OCI-LY7 (cell line): ENCODE measurements at regions not wholly inside any gene's neighbourhood (a gene's known extent, or its start where the extent isn't known, plus 50 kb on each side); places are given as distances from the start of the nearest gene placed in this dataset. TPM values are rescaled to one million over a fixed set of nuclear protein-coding genes. Genes with fewer than 3 reads are reported as not detected.

Experiments used
- BruUV-seq: library from RNA; stranded (reverse); fragments of 400-500 nt; replicated peaks from 2 replicates; lab custom pipeline; 2021; lab: Mats Ljungman, UMichigan
- CTCF ChIA-PET: fragments of 300-600 bp; sonication (Branson Sonifier 250); formaldehyde crosslinking; loops from one replicate; lab custom pipeline; 2022; ENCODE audit warnings: antibody characterized with exemption; ENCODE audit not compliant: unreplicated experiment; lab: Charles Lee
- POLR2A ChIA-PET: fragments of 300-600 bp; sonication (Branson Sonifier 250); formaldehyde crosslinking; loops from one replicate; lab custom pipeline; 2022; ENCODE audit warnings: antibody characterized with exemption; lab: Charles Lee
- DNase-seq: peaks from one replicate; pipeline ENCODE4 v3.0.0-alpha.2; 2015; ENCODE audit warnings: low spot score
- H2AFZ ChIP-seq: fragments of 200-600 bp; sonication (generic), shearing (Covaris generic); 2 replicates; pipeline ENCODE4 v1.6.1; 2014; ENCODE audit warnings: mild to moderate bottlenecking, antibody characterized with exemption, low read length, moderate library complexity
- H3K27ac ChIP-seq: fragments of 200-600 bp; sonication (generic); 2 replicates; pipeline ENCODE4 v1.5.1; 2014; ENCODE audit warnings: mixed run types, low read depth, mild to moderate bottlenecking, moderate library complexity, low read length, inconsistent platforms; ENCODE audit not compliant: poor library complexity, severe bottlenecking
- H3K36me3 ChIP-seq: fragments of 200-600 bp; sonication (generic); 2 replicates; pipeline ENCODE4 v1.6.1; 2014; ENCODE audit warnings: mild to moderate bottlenecking, antibody characterized with exemption, low read length, moderate library complexity, mixed read lengths; ENCODE audit not compliant: insufficient read depth
- H3K4me1 ChIP-seq: fragments of 200-600 bp; sonication (generic); 2 replicates; pipeline ENCODE4 v1.5.1; 2014; ENCODE audit warnings: mild to moderate bottlenecking, low read length; ENCODE audit not compliant: insufficient read depth, poor library complexity, severe bottlenecking
- H3K4me2 ChIP-seq: fragments of 200-600 bp; sonication (generic); 2 replicates; pipeline ENCODE4 v1.6.1; 2014; ENCODE audit warnings: mild to moderate bottlenecking, low read length
- H3K4me3 ChIP-seq: fragments of 200-600 bp; sonication (generic); 2 replicates; pipeline ENCODE4 v1.5.1; 2014; ENCODE audit warnings: mild to moderate bottlenecking, low read depth, low read length; ENCODE audit not compliant: poor library complexity, severe bottlenecking
- H3K79me2 ChIP-seq: fragments of 200-600 bp; sonication (generic); 2 replicates; pipeline ENCODE4 v1.6.1; 2016; ENCODE audit warnings: low read depth, mild to moderate bottlenecking, low read length, moderate library complexity, mixed read lengths; ENCODE audit not compliant: insufficient read depth
- H3K9me2 ChIP-seq: fragments of 200-600 bp; sonication (generic); 2 replicates; pipeline ENCODE4 v1.6.1; 2016; ENCODE audit warnings: mild to moderate bottlenecking, low read length, mixed read lengths; ENCODE audit not compliant: insufficient read depth
- H3K9me3 ChIP-seq: fragments of 200-600 bp; sonication (generic); 2 replicates; pipeline ENCODE4 v1.6.1; 2014; ENCODE audit warnings: mild to moderate bottlenecking, mixed run types, low read length, mixed read lengths
- H4K20me1 ChIP-seq: fragments of 200-600 bp; sonication (generic); 2 replicates; pipeline ENCODE4 v1.6.1; 2014; ENCODE audit warnings: mild to moderate bottlenecking, antibody characterized with exemption, low read length, moderate library complexity, mixed read lengths; ENCODE audit not compliant: insufficient read depth
- EZH2phosphoT487 ChIP-seq: fragments of 200-600 bp; sonication (generic); IDR thresholded peaks from 2 replicates; pipeline ENCODE4 v1.6.1; 2018; ENCODE audit warnings: low read depth, borderline replicate concordance, mild to moderate bottlenecking, mixed run types, antibody characterized with exemption, low read length, moderate library complexity, mixed read lengths
- intact Hi-C: fragments of 100-400 bp; cut with micrococcal nuclease; formaldehyde crosslinking; loops from one replicate; pipeline ENCODE4 v1.10.0; 2022; ENCODE audit not compliant: unreplicated experiment
- small RNA-seq: library from RNA; depleted of rRNA; stranded (forward); fragments of <200 nt; gene quantifications from one replicate; pipeline ENCODE3, GENCODE V24; 2014
- TF ChIP-seq, protein P1 (sequence below): fragments of 200-600 bp; sonication (generic); conservative IDR thresholded peaks from 2 replicates; pipeline ENCODE4 v1.5.1; 2014; ENCODE audit warnings: mild to moderate bottlenecking, antibody characterized with exemption, low read length, moderate library complexity, mixed read lengths

- ChIA-PET CTCF (no interaction called here), POLR2A (interaction anchor here (0.6 kb wide), 1 partner anchor 54 kb away, joined by 3 read pairs; no protein-coding TSS in a partner anchor)
- H3K79me2 ChIP-seq = no peaks in the 10 kb centered on the region
- BruUV-seq = no TSS peak
- H2AFZ ChIP-seq = no peak overlapping the region
- no peaks in the 10 kb centered on the region for H3K36me3 ChIP-seq
- H3K27ac ChIP-seq = no peak overlapping the region
- TF ChIP-seq, protein P1, sequence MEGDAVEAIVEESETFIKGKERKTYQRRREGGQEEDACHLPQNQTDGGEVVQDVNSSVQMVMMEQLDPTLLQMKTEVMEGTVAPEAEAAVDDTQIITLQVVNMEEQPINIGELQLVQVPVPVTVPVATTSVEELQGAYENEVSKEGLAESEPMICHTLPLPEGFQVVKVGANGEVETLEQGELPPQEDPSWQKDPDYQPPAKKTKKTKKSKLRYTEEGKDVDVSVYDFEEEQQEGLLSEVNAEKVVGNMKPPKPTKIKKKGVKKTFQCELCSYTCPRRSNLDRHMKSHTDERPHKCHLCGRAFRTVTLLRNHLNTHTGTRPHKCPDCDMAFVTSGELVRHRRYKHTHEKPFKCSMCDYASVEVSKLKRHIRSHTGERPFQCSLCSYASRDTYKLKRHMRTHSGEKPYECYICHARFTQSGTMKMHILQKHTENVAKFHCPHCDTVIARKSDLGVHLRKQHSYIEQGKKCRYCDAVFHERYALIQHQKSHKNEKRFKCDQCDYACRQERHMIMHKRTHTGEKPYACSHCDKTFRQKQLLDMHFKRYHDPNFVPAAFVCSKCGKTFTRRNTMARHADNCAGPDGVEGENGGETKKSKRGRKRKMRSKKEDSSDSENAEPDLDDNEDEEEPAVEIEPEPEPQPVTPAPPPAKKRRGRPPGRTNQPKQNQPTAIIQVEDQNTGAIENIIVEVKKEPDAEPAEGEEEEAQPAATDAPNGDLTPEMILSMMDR = no peak
- no peak for TF ChIP-seq EZH2phosphoT487
- no peak for DNase-seq
- H3K4me3 ChIP-seq = no peak overlapping the region
- H3K4me2 ChIP-seq = no peak overlapping the region
- H3K9me2 ChIP-seq = no peaks in the 10 kb centered on the region
- H3K4me1 ChIP-seq = no peaks in the 10 kb centered on the region
- intact Hi-C loops = no loop called here
- H4K20me1 ChIP-seq = no peaks in the 10 kb centered on the region
- no peaks in the 10 kb centered on the region for H3K9me3 ChIP-seq
These were observed 50.5 kb upstream of the RAP1B start for GRCh38 chr12:68559984-68560850.

- no peaks in the 10 kb centered on the region for H3K9me2 ChIP-seq
- no TSS peak for BruUV-seq
- H3K27ac ChIP-seq = no peak overlapping the region
- H3K79me2 ChIP-seq = no peaks in the 10 kb centered on the region
- DNase-seq = no peak
- no peak overlapping the region for H3K4me3 ChIP-seq
- ChIA-PET POLR2A (interaction anchor here (0.6 kb wide), 1 partner anchor 54 kb away, joined by 3 read pairs; no protein-coding TSS in a partner anchor), CTCF (no interaction called here)
- H3K4me1 ChIP-seq = no peaks in the 10 kb centered on the region
- TF ChIP-seq EZH2phosphoT487 = no peak
- no peak overlapping the region for H3K4me2 ChIP-seq
- H3K36me3 ChIP-seq = no peaks in the 10 kb centered on the region
- intact Hi-C loops = no loop called here
- no peak overlapping the region for H2AFZ ChIP-seq
- no peaks in the 10 kb centered on the region for H3K9me3 ChIP-seq
- H4K20me1 ChIP-seq = no peaks in the 10 kb centered on the region
These were observed 49.8 kb upstream of the RAP1B start for GRCh38 chr12:68560851-68561422.

Small RNAs in the stretch of these regions (small RNA-seq; reads per million reads assigned to genes)
- gene AC008033.2 = not detected
